Large intestine (tissue), 3 donors: ENCODE measurements at regions not wholly inside any gene's neighbourhood (a gene's known extent, or its start where the extent isn't known, plus 50 kb on each side); places are given as distances from the start of the nearest gene placed in this dataset.

ENCODE experiments used
- DNase-seq, 2 donors: peaks; one replicate each; pipeline versions ENCODE4 v3.0.0 to v3.0.0-alpha.2; 2013
- H3K27ac ChIP-seq: one replicate; pipeline ENCODE4 v1.5.1; 2013; ENCODE audit warnings: low read length
- H3K27me3 ChIP-seq: 2 replicates; pipeline ENCODE4 v1.6.1; 2013; ENCODE audit warnings: low read length; ENCODE audit not compliant: control insufficient read depth, insufficient read depth
- H3K36me3 ChIP-seq: 2 replicates; pipeline ENCODE4 v1.6.1; 2013; ENCODE audit warnings: low read length; ENCODE audit not compliant: control insufficient read depth, insufficient read depth
- H3K4me1 ChIP-seq: one replicate; pipeline ENCODE4 v1.6.1; 2013; ENCODE audit warnings: low read length; ENCODE audit not compliant: control insufficient read depth, insufficient read depth
- H3K4me3 ChIP-seq: one replicate; pipeline ENCODE4 v1.5.1; 2013; ENCODE audit warnings: low read length
- H3K9me3 ChIP-seq: one replicate; pipeline ENCODE4 v1.6.1; 2013; ENCODE audit warnings: mild to moderate bottlenecking, low read depth, low read length, moderate library complexity; ENCODE audit not compliant: control insufficient read depth
- WGBS: methylation state at CpG from one replicate; pipeline ENCODE4 v1.1.5; 2013; ENCODE audit warnings: low lambda C conversion rate; ENCODE audit not compliant: insufficient coverage; 5-methylcytosine and 5-hydroxymethylcytosine counted together

DNA sequence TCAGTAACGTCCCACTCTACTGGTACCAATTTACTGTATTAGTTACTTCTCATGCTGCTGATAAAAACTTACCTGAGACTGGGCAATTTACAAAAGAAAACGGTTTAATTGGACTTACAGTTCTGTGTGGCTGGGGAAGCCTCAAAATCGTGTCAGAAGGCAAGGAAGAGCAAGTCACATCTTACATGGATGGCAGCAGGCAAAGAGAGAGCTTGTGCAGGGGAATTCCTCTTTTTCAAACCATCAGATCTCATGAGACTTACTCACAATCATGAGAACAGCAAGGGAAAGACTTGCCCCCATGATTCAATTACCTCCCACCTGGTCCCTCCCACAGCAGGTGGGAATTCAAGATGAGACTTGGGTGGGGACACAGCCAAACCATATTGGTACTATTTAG is 908.2 kb upstream of the NR2F2 start:
- WGBS, result 67% methylated on average over 1 of the region's 3 CpGs
- H3K4me3 ChIP-seq, result no peak overlapping the region
- H3K27me3 ChIP-seq, result no peaks in the 10 kb centered on the region
- no peak for DNase-seq
- no peaks in the 10 kb centered on the region for H3K36me3 ChIP-seq
- H3K27ac ChIP-seq, result no peak overlapping the region
- H3K4me1 ChIP-seq, result no peaks in the 10 kb centered on the region
- peaks cover 3% of the 10 kb centered on the region for H3K9me3 ChIP-seq

DNA sequence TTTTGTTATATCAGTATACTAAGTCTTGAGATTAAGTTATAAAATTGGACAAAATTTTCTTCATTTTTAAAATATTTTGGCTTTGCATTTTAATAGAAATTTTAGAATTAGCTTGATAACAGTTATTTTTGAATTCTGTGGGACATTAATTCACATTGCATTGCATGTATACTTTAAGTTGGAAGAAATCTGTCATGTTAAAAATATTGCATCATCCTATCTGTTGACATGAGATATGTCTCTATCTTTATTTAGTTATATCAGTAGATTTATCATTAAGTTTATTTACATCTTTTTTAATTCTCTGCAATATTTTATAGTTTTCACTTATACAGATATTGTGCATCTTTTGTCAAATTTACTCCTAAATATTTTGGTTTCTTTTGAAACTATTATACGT is 904.6 kb upstream of the NR2F2 start:
- 100% methylated on average over 1 of the region's 1 CpG for WGBS
- H3K4me3 ChIP-seq, result no peak overlapping the region
- no peaks in the 10 kb centered on the region for H3K36me3 ChIP-seq
- H3K4me1 ChIP-seq, result no peaks in the 10 kb centered on the region
- H3K9me3 ChIP-seq, result peaks cover 3% of the 10 kb centered on the region
- no peak for DNase-seq
- no peaks in the 10 kb centered on the region for H3K27me3 ChIP-seq
- H3K27ac ChIP-seq, result no peak overlapping the region

DNA sequence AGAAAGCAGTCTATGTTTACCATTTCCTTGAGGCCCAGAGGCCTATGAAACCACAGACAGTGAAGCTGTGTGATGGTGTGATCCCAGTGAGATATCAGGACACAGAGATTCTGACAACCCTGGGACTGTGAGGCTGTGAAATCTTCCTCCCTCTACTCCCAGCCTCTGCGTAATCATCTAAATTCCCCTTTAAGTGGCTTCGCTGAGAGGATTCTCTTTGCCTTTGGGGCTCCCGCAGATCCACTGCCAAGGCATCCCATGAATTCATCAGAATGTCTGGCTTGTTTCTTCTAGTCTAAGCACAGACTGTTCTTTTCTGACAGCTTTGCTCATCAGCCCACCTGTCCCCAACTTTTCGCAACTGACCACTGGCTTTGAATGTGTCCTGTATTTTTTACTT is 901.2 kb upstream of the NR2F2 start:
- no CpG with 5 or more reads among the region's 4 CpGs for WGBS
- DNase-seq, result no peak
- Histone ChIP-seq H3K27me3 (no peaks in the 10 kb centered on the region), H3K4me3 (no peak overlapping the region), H3K4me1 (no peaks in the 10 kb centered on the region), H3K36me3 (no peaks in the 10 kb centered on the region), H3K9me3 (no peaks in the 10 kb centered on the region), H3K27ac (no peak overlapping the region)

DNA sequence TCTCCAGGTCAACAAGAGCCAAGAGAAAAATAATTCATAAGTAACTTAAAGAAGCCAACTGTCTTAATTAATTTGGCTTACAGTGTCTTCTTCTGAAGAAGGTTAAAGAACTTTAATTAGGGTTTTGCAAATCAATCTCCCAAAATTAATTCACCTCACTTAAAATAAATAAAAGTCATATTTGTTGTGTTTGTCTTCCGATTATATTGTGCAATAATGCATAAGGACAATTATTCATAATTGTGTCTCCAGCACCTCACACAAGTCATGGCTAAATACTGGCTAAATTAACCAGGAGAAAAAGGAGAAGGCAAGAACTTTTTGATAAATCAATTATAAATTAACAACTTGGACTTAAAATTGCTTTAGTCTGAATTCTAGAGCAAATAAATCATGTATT is 899.0 kb upstream of the NR2F2 start:
- WGBS, result no CpG with 5 or more reads among the region's 1 CpG
- no peak for DNase-seq
- Histone ChIP-seq H3K27ac (no peak overlapping the region), H3K4me1 (no peaks in the 10 kb centered on the region), H3K9me3 (peaks cover 3% of the 10 kb centered on the region), H3K27me3 (no peaks in the 10 kb centered on the region), H3K36me3 (no peaks in the 10 kb centered on the region), H3K4me3 (no peak overlapping the region)

DNA sequence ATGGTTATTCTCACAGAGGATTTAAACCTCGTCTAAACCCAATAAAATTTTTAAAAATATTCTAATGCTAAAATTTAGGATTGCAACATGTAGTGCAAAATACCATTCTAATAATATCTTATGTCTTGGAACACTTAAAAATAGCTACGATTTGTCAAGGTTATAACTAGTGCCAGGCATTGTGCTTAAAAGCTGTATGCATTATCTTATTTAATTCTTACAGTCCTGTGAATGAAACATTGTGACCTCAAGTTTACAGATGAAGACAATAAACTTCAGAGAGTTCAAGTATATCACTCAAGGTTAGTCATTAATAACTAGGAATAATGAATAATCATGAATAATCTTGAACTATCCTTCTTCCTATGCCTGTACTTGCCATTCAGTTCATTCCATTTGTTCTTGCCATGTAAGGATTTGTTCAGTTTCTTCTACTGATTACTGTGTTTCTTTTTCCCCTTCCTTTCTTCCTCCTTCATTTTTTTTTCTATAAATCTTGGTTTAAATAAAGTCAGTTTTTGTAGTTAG is 897.6 kb upstream of the NR2F2 start:
- Histone ChIP-seq H3K27ac (no peak overlapping the region), H3K27me3 (no peaks in the 10 kb centered on the region), H3K4me3 (no peak overlapping the region), H3K9me3 (peaks cover 3% of the 10 kb centered on the region), H3K36me3 (no peaks in the 10 kb centered on the region), H3K4me1 (no peaks in the 10 kb centered on the region)
- no peak for DNase-seq
- WGBS, result no CpG with 5 or more reads among the region's 2 CpGs

DNA sequence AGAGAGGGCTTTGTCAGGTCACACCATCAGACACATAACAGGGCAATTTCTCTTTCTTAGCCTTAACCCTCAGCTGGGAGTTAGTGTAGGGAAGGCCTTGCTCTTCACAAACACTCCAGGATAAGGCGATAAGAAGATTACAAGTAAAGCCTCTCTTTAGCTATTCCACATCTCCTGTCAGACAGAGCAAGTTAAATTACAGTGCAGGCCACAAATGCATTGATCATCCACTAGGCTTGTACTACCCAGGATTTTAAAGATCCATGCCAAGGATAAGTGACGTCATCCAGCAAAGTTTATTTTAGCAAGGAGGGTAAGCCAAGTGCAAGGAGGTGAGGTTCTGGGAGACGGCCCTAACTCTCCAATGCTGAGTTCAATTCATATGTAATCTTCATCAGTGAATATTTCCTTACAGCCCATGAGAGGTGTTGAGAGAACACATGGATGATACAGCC is 890.6 kb upstream of the NR2F2 start:
- H3K36me3 ChIP-seq, result no peaks in the 10 kb centered on the region
- no peaks in the 10 kb centered on the region for H3K4me1 ChIP-seq
- no peak overlapping the region for H3K4me3 ChIP-seq
- WGBS, result no CpG with 5 or more reads among the region's 3 CpGs
- DNase-seq, result no peak
- no peak overlapping the region for H3K27ac ChIP-seq
- no peaks in the 10 kb centered on the region for H3K9me3 ChIP-seq
- H3K27me3 ChIP-seq, result no peaks in the 10 kb centered on the region

DNA sequence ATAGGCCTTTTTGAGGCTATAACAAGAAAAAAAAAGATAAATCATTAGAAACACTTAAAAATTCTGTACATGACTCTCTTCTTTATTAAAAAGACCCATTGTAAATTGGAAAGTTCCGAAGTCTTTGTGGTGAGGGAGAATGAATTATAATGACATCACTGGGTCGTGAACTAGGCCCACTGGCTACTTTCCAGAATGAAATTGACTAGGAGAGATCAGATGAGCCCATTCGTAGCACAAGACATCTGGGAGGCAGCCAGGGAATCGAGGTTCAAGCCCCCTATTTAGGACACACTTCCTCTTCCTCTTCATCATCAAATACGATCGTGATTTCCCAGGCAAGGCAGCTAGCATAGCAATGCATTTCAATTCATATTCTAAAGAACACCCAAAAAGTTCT is 889.8 kb upstream of the NR2F2 start:
- no peak overlapping the region for H3K27ac ChIP-seq

DNA sequence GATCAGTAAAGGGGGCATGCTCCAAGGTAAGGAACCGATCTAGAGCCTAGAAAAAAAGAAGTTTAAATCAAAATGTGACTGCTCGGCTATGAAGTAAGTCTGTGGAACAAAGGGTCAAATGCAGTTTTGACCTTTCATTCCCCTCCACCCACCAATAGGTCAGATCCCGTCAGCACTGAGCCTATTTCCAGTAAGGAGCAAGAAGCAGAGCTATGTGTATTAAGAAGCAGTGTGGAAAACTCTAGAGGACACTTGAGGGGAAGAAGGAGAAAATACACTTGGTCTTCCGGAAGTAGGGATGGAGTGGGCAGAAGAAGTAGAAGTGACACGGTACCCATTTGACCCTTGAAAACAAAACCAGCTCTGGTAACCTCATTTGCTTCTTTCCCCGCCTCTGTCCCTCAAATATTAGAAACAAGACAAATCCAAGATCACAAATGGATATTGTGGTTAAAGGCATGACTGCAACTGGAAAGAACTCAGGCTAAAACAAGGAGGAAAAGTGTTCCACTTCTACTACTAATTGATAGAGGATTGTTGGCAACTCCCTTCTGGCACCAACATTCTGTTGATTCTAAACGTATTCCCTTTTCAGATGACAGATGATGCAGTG is 888.3 kb upstream of the NR2F2 start:
- Histone ChIP-seq H3K27me3 (no peaks in the 10 kb centered on the region), H3K4me1 (no peaks in the 10 kb centered on the region), H3K27ac (no peak overlapping the region), H3K36me3 (no peaks in the 10 kb centered on the region), H3K9me3 (no peaks in the 10 kb centered on the region), H3K4me3 (no peak overlapping the region)
- WGBS, result 93% methylated on average over 3 of the region's 7 CpGs
- no peak for DNase-seq

More for the DNA sequence above, 889.8 kb upstream of the NR2F2 start:
- DNase-seq, result no peak
- no peaks in the 10 kb centered on the region for H3K9me3 ChIP-seq
- H3K27me3 ChIP-seq, result no peaks in the 10 kb centered on the region
- 88% methylated on average over 2 of the region's 6 CpGs for WGBS
- no peak overlapping the region for H3K4me3 ChIP-seq
- H3K4me1 ChIP-seq, result no peaks in the 10 kb centered on the region
- no peaks in the 10 kb centered on the region for H3K36me3 ChIP-seq

DNA sequence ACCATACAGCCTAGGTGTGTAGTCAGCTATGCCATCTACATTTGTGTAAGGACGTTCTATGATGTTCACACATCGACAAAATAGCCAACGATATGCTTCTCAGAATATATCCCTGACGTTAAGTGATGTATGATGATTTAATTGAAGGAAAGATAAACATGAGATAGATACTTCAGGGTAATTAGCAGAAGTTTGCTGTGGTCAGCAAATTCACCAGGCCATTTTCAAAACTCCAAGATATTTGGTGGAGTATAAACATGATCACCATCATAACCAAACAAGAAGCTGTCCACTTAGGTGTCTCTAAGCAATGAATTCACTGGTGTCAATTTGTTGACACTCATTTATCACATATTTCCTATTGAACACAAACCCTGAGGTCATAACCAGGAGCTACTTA is 885.6 kb upstream of the NR2F2 start:
- H3K4me1 ChIP-seq, result no peaks in the 10 kb centered on the region
- H3K36me3 ChIP-seq, result no peaks in the 10 kb centered on the region
- H3K9me3 ChIP-seq, result no peaks in the 10 kb centered on the region
- WGBS, result no CpG with 5 or more reads among the region's 4 CpGs
- H3K27ac ChIP-seq, result no peak overlapping the region
- H3K27me3 ChIP-seq, result no peaks in the 10 kb centered on the region
- H3K4me3 ChIP-seq, result no peak overlapping the region
- no peak for DNase-seq

DNA sequence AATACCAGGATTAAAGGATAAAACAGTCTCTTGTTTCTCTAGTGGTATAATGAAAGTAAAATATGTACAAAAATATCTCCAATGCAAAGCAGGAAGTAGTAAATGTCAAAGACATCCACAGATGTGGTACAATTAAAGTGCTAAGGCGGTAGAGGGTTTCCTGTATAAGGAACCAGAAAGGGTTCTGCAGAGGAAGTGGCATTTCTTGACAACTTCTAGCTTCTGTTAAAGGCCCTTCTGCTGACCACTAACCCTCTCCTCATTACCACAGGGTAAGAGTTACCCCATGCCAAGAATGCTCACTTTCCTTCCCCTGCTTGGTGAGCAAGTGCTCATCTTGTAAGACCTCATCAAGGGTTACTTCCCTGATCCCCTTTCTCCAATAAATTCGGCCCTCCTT is 883.6 kb upstream of the NR2F2 start:
- H3K4me1 ChIP-seq, result no peaks in the 10 kb centered on the region
- H3K27me3 ChIP-seq, result no peaks in the 10 kb centered on the region
- no peak overlapping the region for H3K4me3 ChIP-seq
- H3K27ac ChIP-seq, result no peak overlapping the region
- H3K9me3 ChIP-seq, result no peaks in the 10 kb centered on the region
- no peak for DNase-seq
- WGBS, result no CpG with 5 or more reads among the region's 2 CpGs
- H3K36me3 ChIP-seq, result no peaks in the 10 kb centered on the region

DNA sequence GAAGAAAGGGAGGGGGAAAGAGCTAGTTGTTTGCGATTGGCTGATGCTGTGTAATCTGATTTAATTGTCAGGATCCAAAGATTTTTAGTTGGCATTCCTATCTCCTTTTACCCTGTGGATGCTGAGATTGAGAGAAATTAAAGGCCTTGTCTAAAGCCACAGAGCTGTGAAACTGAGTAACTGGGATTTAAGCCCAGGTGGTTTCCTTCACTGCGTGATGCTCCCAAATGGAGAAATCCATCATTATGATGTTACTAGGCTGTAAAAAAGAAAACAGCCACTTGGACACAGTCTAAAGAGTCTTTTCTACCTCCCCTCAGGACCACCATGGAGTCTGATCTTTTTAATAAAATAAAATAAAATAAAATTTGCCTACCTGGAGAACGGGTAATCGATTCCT is 883.0 kb upstream of the NR2F2 start:
- Histone ChIP-seq H3K27ac (no peak overlapping the region), H3K27me3 (no peaks in the 10 kb centered on the region), H3K4me1 (no peaks in the 10 kb centered on the region), H3K36me3 (no peaks in the 10 kb centered on the region), H3K4me3 (no peak overlapping the region), H3K9me3 (no peaks in the 10 kb centered on the region)
- 100% methylated on average over 2 of the region's 4 CpGs for WGBS
- no peak for DNase-seq
